ENCODE measurements at regions not wholly inside any gene's neighbourhood (a gene's known extent, or its start where the extent isn't known, plus 50 kb on each side); places are given as distances from the start of the nearest gene placed in this dataset.

DNA sequence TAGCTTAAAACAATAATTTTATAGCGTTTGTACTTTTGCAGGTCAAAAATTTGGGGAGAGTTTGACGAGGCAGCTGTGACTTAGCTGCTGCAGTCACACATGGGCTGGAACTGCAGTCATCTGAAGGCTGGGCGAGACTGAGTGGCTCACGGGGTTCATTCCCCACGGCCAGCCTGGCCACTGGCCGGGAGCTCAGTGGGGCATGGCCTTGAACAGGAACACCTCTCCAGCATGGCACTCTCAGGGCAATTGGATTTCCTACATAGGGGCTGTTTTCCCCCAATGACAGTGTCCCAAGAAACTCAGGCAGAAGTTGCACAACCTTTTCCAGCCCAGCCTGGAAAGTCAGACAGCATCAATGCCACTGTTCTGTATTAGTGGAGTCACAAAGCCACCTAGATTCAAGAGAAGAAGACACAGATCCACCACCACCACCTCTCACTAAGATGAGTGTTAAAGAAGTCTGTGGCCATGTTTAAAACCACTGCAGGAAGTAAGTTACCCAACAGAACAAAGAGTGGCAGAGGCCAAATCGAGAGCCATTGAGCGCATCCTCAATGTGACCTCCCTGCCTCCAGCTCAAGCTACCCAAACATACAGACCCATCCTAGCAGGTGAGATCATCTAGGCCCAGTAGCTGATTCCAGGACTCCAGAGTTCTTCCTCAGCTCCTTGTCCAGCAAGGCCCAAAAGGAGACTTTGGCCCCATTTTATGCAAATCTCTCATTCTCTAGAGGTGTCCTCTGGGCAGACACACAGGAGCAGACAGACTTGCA, 618.7 kb upstream of the CADM1 start:
- no peak for TF ChIP-seq SMC3 (IDR thresholded peaks at IDR 0.05; ENCODE audit: low read length)
- no peak for TF ChIP-seq ZBTB1 (CRISPR knock-in tag; IDR thresholded peaks at IDR 0.05; ENCODE audit: borderline replicate concordance)
- no peak for TF ChIP-seq ZSCAN20 (CRISPR knock-in tag; IDR thresholded peaks at IDR 0.05; ENCODE audit: borderline replicate concordance)
- no peak for TF ChIP-seq CBFB (CRISPR knock-in tag; IDR thresholded peaks at IDR 0.05)

All from HepG2 (cell line).